ENCODE measurements at regions not wholly inside any gene's neighbourhood (a gene's known extent, or its start where the extent isn't known, plus 50 kb on each side); places are given as distances from the start of the nearest gene placed in this dataset.
A peak's percentile ranks its signal among the peaks of the same experiment; 100 is the strongest.

DNA sequence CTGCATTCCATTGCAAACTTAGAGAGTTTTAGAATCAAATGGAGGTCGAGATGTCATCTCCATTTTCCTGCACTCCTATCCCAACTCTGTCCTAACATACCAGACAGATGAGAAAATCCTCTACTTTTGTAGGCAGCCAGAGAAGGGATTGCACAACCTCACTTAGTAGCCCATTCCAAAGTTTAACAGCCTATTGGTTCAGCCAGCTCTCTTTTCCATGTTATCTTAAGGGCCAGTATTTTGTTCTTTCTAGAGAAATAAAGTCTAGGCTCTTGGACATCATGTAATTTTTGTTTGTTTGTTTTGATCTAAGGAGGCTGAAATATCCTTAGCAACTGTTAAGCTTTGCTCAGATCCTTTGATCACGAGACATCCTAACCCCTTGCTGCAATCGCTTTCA, 173.0 kb downstream of the COX18 start:
- no peak overlapping the region for H3K27ac ChIP-seq
- H3K36me3 ChIP-seq (replicated peaks in 1 of 2; ENCODE audit: insufficient read depth in 1 of 2, low read depth in 2 of 2) = no peaks in the 10 kb centered on the region
- ATAC-seq = peak; percentile 75
- DNase-seq = peak in 1 of 4 donors; percentile 43
- no peaks in the 10 kb centered on the region for H3K9me3 ChIP-seq
- TF ChIP-seq POLR2A (IDR thresholded peaks at IDR 0.05) = no peak
- TF ChIP-seq, protein P1, sequence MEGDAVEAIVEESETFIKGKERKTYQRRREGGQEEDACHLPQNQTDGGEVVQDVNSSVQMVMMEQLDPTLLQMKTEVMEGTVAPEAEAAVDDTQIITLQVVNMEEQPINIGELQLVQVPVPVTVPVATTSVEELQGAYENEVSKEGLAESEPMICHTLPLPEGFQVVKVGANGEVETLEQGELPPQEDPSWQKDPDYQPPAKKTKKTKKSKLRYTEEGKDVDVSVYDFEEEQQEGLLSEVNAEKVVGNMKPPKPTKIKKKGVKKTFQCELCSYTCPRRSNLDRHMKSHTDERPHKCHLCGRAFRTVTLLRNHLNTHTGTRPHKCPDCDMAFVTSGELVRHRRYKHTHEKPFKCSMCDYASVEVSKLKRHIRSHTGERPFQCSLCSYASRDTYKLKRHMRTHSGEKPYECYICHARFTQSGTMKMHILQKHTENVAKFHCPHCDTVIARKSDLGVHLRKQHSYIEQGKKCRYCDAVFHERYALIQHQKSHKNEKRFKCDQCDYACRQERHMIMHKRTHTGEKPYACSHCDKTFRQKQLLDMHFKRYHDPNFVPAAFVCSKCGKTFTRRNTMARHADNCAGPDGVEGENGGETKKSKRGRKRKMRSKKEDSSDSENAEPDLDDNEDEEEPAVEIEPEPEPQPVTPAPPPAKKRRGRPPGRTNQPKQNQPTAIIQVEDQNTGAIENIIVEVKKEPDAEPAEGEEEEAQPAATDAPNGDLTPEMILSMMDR (IDR thresholded peaks at IDR 0.05) = no peak
- H3K4me3 ChIP-seq = no peak overlapping the region
- no peaks in the 10 kb centered on the region for H3K27me3 ChIP-seq
- 64 to 67% methylated on average over 3 of the region's 3 CpGs for WGBS, 2 donors
- intact Hi-C loops (cut with DNase I) = no loop called here
- peaks cover 43% of the 10 kb centered on the region for H3K4me1 ChIP-seq

DNA sequence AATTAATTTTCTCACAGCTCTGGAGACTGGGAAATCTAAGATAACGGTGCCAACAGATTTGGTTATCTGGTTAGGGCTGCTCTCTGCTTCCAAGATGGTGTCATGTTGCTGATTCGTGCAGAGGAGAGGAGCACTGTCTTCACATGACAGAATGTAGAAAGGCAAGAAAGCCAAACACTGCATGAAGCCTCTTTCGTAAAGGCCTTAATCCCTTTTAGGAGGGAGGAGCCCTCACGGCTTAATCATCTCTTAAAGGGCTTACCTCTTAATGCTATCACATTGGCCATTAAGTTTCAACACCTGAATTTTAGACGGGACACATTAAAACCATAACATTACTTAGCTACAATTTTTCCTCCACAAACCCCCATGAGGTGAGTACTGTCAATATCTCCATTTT, 174.1 kb downstream of the COX18 start:
- DNase-seq = no peak
- Histone ChIP-seq H3K27ac (no peak overlapping the region), H3K4me3 (no peak overlapping the region), H3K4me1 (peaks cover 43% of the 10 kb centered on the region), H3K27me3 (no peaks in the 10 kb centered on the region), H3K9me3 (no peaks in the 10 kb centered on the region), H3K36me3 (replicated peaks in 1 of 2; ENCODE audit: insufficient read depth in 1 of 2, low read depth in 2 of 2) (no peaks in the 10 kb centered on the region)
- no peak for TF ChIP-seq POLR2A (IDR thresholded peaks at IDR 0.05)
- TF ChIP-seq, protein P1 (IDR thresholded peaks at IDR 0.05) = no peak
- no peak for ATAC-seq
- 42 to 46% methylated on average over 5 of the region's 5 CpGs for WGBS, 2 donors
- intact Hi-C loops (cut with DNase I) = no loop called here

DNA sequence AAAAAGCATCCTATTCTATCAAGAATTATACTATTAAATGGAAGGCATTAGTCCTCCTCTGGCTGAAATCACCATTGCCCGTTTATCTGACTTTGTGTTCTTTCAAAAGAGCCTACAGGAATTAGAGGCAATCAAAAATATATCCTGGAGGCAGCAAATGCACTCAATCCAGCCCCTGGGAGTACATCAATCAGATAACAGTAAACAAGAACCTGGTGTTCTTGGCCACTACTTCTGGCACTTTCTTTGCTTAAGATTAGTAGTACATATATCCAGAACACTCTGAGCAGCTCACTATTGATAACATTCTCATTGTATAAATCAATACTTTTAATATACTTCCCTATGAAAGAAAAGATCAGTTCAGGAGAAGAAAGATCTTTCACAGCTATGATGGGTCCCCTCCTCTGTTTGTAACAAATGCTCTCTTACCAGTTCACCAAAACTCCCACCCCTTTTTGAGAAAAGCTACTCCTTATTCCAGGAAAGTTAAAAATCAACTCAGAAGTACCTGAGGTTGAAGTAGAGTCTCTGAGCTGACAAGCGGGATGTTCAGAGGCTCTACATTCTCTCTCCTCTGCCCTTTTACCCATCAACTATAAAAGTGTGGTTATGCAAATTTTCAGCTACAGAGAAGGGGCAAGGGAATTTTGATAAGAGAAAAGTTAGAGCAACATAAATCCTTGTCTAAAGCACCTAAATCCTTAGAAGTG, 176.0 kb downstream of the COX18 start:
- Histone ChIP-seq H3K27ac (peak overlapping the region in 2 of 4 donors; percentile 45 to 47), H3K4me1 (peaks cover 43% of the 10 kb centered on the region), H3K27me3 (no peaks in the 10 kb centered on the region), H3K9me3 (no peaks in the 10 kb centered on the region), H3K36me3 (replicated peaks in 1 of 2; ENCODE audit: insufficient read depth in 1 of 2, low read depth in 2 of 2) (no peaks in the 10 kb centered on the region), H3K4me3 (no peak overlapping the region)
- WGBS, 2 donors = 27 to 45% methylated on average over 2 of the region's 2 CpGs
- intact Hi-C loops (cut with DNase I) = no loop called here
- ATAC-seq = peak; percentile 86
- DNase-seq = peak in 2 of 4 donors; percentile 36 to 52
- no peak for TF ChIP-seq POLR2A (IDR thresholded peaks at IDR 0.05)

DNA sequence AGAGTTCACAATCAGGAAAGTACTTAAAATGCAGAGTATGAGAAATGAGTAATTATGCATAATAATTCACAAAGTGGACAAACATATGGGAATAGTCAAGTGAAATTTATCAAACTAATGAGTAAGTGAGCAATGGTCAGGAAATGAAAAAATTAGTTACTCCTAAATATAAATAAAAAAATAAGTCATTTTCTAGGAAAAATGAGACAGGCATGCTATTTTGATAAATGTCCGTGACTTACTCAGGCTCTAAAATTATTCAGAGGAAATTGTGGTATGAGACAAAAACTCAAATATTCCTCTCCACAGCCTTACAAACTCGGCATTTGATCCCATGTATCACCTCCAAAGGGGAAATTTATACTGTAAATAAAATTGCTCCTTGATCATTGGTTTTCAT, 181.2 kb downstream of the COX18 start:
- H3K27ac ChIP-seq = no peak overlapping the region
- peaks cover 0 to 8% (median 0%) of the 10 kb centered on the region in 3 donors for H3K9me3 ChIP-seq
- no peak for ATAC-seq
- H3K27me3 ChIP-seq = no peaks in the 10 kb centered on the region
- H3K4me3 ChIP-seq = no peak overlapping the region
- no peaks in the 10 kb centered on the region for H3K36me3 ChIP-seq (replicated peaks in 1 of 2; ENCODE audit: insufficient read depth in 1 of 2, low read depth in 2 of 2)
- 71 to 75% methylated on average over 2 of the region's 2 CpGs for WGBS, 2 donors
- intact Hi-C loops (cut with DNase I) = no loop called here
- peaks cover 24% of the 10 kb centered on the region for H3K4me1 ChIP-seq
- TF ChIP-seq POLR2A (IDR thresholded peaks at IDR 0.05) = no peak
- TF ChIP-seq, protein P1 (IDR thresholded peaks at IDR 0.05) = no peak
- DNase-seq = no peak

DNA sequence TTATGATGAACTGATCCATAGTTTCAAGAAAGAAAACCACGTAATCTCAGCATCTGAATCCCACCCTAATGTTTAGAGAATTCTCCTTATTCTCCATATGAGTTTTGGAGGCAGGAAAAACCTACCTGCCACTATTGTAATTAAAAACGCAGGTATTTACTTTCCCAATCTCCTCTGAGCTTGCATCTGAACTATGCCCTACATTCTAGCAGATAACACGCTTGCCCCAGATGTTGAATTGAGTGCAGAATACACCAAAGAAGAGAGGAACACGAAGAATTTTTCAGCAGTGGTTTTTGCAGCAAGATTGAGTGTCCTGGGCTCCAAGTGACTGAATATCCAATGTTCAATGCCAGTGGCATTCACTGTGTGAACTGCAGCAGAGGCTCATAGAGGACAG, 182.4 kb downstream of the COX18 start:
- TF ChIP-seq, protein P1 (IDR thresholded peaks at IDR 0.05) = no peak
- no peak for TF ChIP-seq POLR2A (IDR thresholded peaks at IDR 0.05)
- H3K9me3 ChIP-seq = peaks cover 0 to 8% (median 0%) of the 10 kb centered on the region in 3 donors
- WGBS, 2 donors = 18 to 28% methylated on average over 4 of the region's 4 CpGs
- DNase-seq (no peak), ATAC-seq (peak; percentile 58)
- no peaks in the 10 kb centered on the region for H3K27me3 ChIP-seq
- no peak overlapping the region for H3K27ac ChIP-seq
- no peak overlapping the region for H3K4me3 ChIP-seq
- peaks cover 13% of the 10 kb centered on the region for H3K4me1 ChIP-seq
- no peaks in the 10 kb centered on the region for H3K36me3 ChIP-seq (replicated peaks in 1 of 2; ENCODE audit: insufficient read depth in 1 of 2, low read depth in 2 of 2)
- intact Hi-C loops (cut with DNase I) = no loop called here

Measured in body of pancreas (tissue), 4 donors.